A549 (cell line): ENCODE measurements at regions not wholly inside any gene's neighbourhood (a gene's known extent, or its start where the extent isn't known, plus 50 kb on each side); places are given as distances from the start of the nearest gene placed in this dataset.

Experiments used
- ATAC-seq, 2 experiments: fragments of 200-7000 bp in 1 of 2; fragments of >200 bp in 1 of 2; cut with Nextera tagmentation in 1 of 2; cut with Tn5 transposase in 1 of 2; 3 replicates each; pipeline versions ENCODE4 v1.8.0 to v1.9.1; 2018 to 2020; ENCODE audit warnings: mild to moderate bottlenecking in 1 of 2, moderate library complexity in 1 of 2
- CTCF ChIA-PET: fragments of 300-600 bp; sonication (Branson Sonifier 250); formaldehyde crosslinking; extraction: SDS; loops from one replicate; lab custom pipeline; 2021; ENCODE audit warnings: antibody characterized with exemption, inconsistent platforms; lab: Yijun Ruan, JAX
- POLR2A ChIA-PET: fragments of 350-600 bp; formaldehyde crosslinking; extraction: SDS; loops from one replicate; lab custom pipeline; 2021; ENCODE audit warnings: antibody characterized with exemption, inconsistent platforms; lab: Yijun Ruan, JAX
- DNase-seq, 2 experiments: peaks; one replicate each; pipeline versions ENCODE4 v3.0.0 to v3.0.0-alpha.2; 2011 to 2016; ENCODE audit warnings: low read depth in 1 of 2, low spot score in 1 of 2
- FAIRE-seq: peaks from 2 replicates; lab custom pipeline; 2011; peaks lifted over from hg19 to GRCh38; lab: Jason Lieb, UNC
- H3K27ac ChIP-seq, 2 experiments: fragments of >200 bp; sonication (Bioruptor Twin); formaldehyde crosslinking; 3 replicates each; pipeline ENCODE4 v1.5.1; 2016 to 2017
- H3K4me1 ChIP-seq: fragments of >200 bp; sonication (Bioruptor Twin); formaldehyde crosslinking; 3 replicates; pipeline ENCODE4 v1.6.1; 2016
- H3K4me2 ChIP-seq: fragments of >200 bp; sonication (Bioruptor Twin); formaldehyde crosslinking; 3 replicates; pipeline ENCODE4 v1.6.1; 2016
- H3K4me3 ChIP-seq: fragments of >200 bp; sonication (Bioruptor Twin); formaldehyde crosslinking; 3 replicates; pipeline ENCODE4 v1.5.1; 2016
- H3K9me3 ChIP-seq: fragments of >200 bp; sonication (Bioruptor Twin); formaldehyde crosslinking; 3 replicates; pipeline ENCODE4 v1.6.1; 2016
- CEBPB ChIP-seq, 2 experiments: fragments of >200 bp in 1 of 2; sonication (Bioruptor Twin) in 1 of 2; formaldehyde crosslinking in 1 of 2; IDR thresholded peaks; 2 replicates each; pipeline ENCODE4 v1.6.1; 2012 to 2016
- CHD4 ChIP-seq: fragments of 200-600 bp; sonication (generic); IDR thresholded peaks from 2 replicates; pipeline ENCODE4 v1.6.1; 2016; ENCODE audit warnings: antibody characterized with exemption, mild to moderate bottlenecking, borderline replicate concordance
- EHF ChIP-seq: fragments of 250-450 bp; sonication (Bioruptor Pico); IDR thresholded peaks from 2 replicates; pipeline ENCODE4 v1.5.0; 2020; ENCODE audit warnings: mild to moderate bottlenecking
- EP300 ChIP-seq, 2 experiments: fragments of >200 bp; sonication (Bioruptor Twin); formaldehyde crosslinking; IDR thresholded peaks; 2 replicates in 1 of 2; 3 replicates in 1 of 2; pipeline ENCODE4 v1.6.1; 2016 to 2017
- ESRRA ChIP-seq: fragments of 150-350 bp; IDR thresholded peaks from 2 replicates; pipeline ENCODE4 v1.6.1; 2014; ENCODE audit warnings: mild to moderate bottlenecking, low read length, borderline replicate concordance
- HOXA7 ChIP-seq: fragments of 250-450 bp; sonication (Bioruptor Pico); IDR thresholded peaks from 2 replicates; pipeline ENCODE4 v1.5.0; 2020; ENCODE audit warnings: mild to moderate bottlenecking, moderate library complexity
- KDM5A ChIP-seq: fragments of 200-600 bp; sonication (generic); IDR thresholded peaks from 2 replicates; pipeline ENCODE4 v1.6.1; 2016; ENCODE audit warnings: antibody characterized with exemption, mild to moderate bottlenecking
- MAFK ChIP-seq: fragments of 450-650 bp; IDR thresholded peaks from 2 replicates; pipeline ENCODE4 v1.6.1; 2014; ENCODE audit not compliant: partially characterized antibody
- NFE2L2 ChIP-seq: fragments of 150-350 bp; conservative IDR thresholded peaks from 2 replicates; pipeline ENCODE4 v1.6.1; 2014; ENCODE audit warnings: low read length
- POLR2AphosphoS2 ChIP-seq: conservative IDR thresholded peaks from 2 replicates; pipeline ENCODE4 v1.6.1; 2012; ENCODE audit warnings: low read length, improper control_type of control experiment, inconsistent platforms
- SREBF2 ChIP-seq: fragments of 450-650 bp; IDR thresholded peaks from 2 replicates; pipeline ENCODE4 v1.6.1; 2014; ENCODE audit warnings: mild to moderate bottlenecking, moderate library complexity
- TFCP2L1 ChIP-seq: fragments of 250-450 bp; sonication (Bioruptor Pico); IDR thresholded peaks from 2 replicates; pipeline ENCODE4 v1.5.0; 2021; ENCODE audit warnings: mild to moderate bottlenecking
- ZC3H11A ChIP-seq: fragments of 450-650 bp; IDR thresholded peaks from 2 replicates; pipeline ENCODE4 v1.6.1; 2014; ENCODE audit warnings: antibody characterized with exemption, mild to moderate bottlenecking
- ZFP36 ChIP-seq: fragments of 450-650 bp; IDR thresholded peaks from 2 replicates; pipeline ENCODE4 v1.6.1; 2014; ENCODE audit warnings: borderline replicate concordance; ENCODE audit not compliant: partially characterized antibody
- WGBS: methylation state at CpG from one replicate; pipeline ENCODE4 v1.1.6; 2017; ENCODE audit errors: missing lambda C conversion rate; 5-methylcytosine and 5-hydroxymethylcytosine counted together
- TF ChIP-seq, protein P1 (sequence below): IDR thresholded peaks from 2 replicates; pipeline ENCODE4 v1.6.1; 2012
- TF ChIP-seq, protein P2 (sequence below): fragments of 150-350 bp; IDR thresholded peaks from 2 replicates; pipeline ENCODE4 v1.6.1; 2014; ENCODE audit warnings: low read depth, mild to moderate bottlenecking, low read length
- TF ChIP-seq, protein P3 (sequence below): fragments of 200-600 bp; sonication (generic); IDR thresholded peaks from 2 replicates; pipeline ENCODE4 v1.6.1; 2016; ENCODE audit warnings: antibody characterized with exemption, mild to moderate bottlenecking, moderate library complexity
- TF ChIP-seq, protein P4 (sequence below): fragments of 250-450 bp; sonication (Bioruptor Pico); IDR thresholded peaks from 2 replicates; pipeline ENCODE4 v1.5.0; 2020; ENCODE audit warnings: low read depth, mild to moderate bottlenecking, moderate library complexity

DNA sequence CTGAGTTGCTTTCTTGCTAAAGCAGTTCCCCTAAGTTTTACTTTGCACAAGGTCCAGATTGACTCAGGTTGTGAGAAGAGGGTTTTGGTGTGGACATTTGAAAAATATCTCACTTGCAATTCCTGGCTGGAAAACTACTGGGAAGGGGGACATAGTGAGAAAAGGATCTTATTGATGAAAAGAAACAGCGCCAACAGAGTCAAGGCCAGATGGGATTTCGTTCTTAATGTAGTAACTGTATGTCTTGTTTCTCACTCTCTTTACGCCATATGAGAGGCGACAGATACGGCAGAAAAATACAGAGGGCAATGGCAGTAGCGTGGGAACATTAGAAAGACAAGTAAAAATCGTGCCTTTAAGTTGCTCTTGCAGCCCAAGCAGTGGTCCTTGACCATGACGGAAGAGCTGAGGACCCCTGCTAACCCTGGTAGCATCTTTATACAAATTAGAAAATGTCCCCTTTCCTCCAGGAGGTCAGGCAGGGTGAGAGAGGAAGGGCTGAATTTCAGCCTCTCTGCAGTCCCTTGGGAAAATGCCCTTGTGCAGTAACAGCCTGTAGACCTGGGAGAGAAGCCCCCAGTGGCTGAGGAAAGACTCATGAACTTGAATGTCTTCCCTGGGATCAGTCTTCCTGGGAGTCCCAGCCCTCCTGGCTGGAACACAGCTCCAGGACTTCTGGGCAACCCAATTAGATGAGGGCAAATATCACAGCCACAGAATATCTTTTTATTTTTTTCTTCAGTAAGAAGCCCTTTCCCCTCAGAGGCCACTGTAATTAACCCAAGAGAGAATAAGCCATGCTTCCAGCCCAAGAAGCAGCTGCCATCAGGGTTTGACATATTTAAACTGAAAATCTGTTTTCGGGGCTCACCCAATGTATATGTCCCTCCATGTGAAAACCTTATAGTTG lies 113.4 kb downstream of the CD47 start:
- H3K27ac ChIP-seq: no peak overlapping the region
- FAIRE-seq (no peak), DNase-seq (no peak), ATAC-seq (no peak)
- CTCF ChIA-PET: interaction anchor here (1.3 to 1.4 kb wide), 2 partner anchors 50 to 430 kb away, joined by 3 to 5 read pairs; no protein-coding TSS in a partner anchor
- H3K9me3 ChIP-seq: no peaks in the 10 kb centered on the region
- WGBS: 63% methylated on average over 9 of the region's 9 CpGs
- TF ChIP-seq CEBPB (IDR thresholded peaks at IDR 0.05): no peak
- TF ChIP-seq EP300 (IDR thresholded peaks at IDR 0.05): no peak
- TF ChIP-seq ZFP36: no peak
- TF ChIP-seq, protein P1, sequence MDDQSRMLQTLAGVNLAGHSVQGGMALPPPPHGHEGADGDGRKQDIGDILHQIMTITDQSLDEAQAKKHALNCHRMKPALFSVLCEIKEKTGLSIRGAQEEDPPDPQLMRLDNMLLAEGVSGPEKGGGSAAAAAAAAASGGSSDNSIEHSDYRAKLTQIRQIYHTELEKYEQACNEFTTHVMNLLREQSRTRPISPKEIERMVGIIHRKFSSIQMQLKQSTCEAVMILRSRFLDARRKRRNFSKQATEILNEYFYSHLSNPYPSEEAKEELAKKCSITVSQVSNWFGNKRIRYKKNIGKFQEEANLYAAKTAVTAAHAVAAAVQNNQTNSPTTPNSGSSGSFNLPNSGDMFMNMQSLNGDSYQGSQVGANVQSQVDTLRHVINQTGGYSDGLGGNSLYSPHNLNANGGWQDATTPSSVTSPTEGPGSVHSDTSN: no peak
- no peak for TF ChIP-seq POLR2AphosphoS2
- TF ChIP-seq KDM5A: no peak
- no peak for TF ChIP-seq EHF (CRISPR knock-in tag)
- no peak overlapping the region for H3K4me2 ChIP-seq
- peaks cover 7% of the 10 kb centered on the region; the same call in 1 of the 3 replicates for H3K4me1 ChIP-seq
- H3K4me3 ChIP-seq: no peak overlapping the region
- POLR2A ChIA-PET: no interaction called here

DNA sequence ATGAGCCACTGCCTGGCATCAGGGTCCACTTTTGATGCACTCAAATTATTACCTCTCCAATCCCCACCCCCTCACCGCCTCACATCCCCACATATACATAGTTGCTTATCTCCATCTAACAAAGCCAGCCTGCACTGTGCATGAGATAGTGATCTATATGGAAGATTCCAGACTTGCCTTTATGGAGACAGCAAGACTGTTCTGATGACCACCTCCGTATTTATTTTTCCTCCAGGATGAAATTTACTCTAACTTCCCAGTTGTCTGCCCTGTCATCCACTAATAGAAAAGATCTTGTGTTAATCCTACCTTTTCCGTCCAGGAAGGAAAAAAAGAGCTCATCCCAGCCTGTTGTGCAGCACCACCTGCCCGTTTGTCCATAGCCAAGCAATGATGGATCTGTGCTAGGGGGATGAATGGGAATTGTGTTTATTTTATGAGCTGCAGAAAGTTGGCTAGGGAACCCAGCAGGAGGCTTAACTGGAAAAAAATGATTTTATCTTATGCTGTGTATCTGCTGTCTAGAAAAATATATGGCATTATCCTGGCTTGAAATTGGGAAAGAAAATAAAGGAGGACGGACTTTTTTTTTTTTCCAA lies 114.5 kb downstream of the CD47 start:
- peaks cover 7% of the 10 kb centered on the region; the same call in 1 of the 3 replicates for H3K4me1 ChIP-seq
- ChIA-PET CTCF (no interaction called here), POLR2A (no interaction called here)
- WGBS: 59% methylated on average over 5 of the region's 5 CpGs
- no peak for DNase-seq
- no peak overlapping the region for H3K4me3 ChIP-seq
- no peak for FAIRE-seq
- no peak for ATAC-seq
- no peak overlapping the region for H3K27ac ChIP-seq
- no peak overlapping the region for H3K4me2 ChIP-seq
- H3K9me3 ChIP-seq: no peaks in the 10 kb centered on the region
- TF ChIP-seq HOXA7 (no peak), MAFK (no peak), SREBF2 (no peak), ZC3H11A (no peak), NFE2L2 (no peak), TFCP2L1 (CRISPR knock-in tag) (no peak), CHD4 (no peak), ESRRA (no peak), EHF (CRISPR knock-in tag) (no peak)
- TF ChIP-seq, protein P2, sequence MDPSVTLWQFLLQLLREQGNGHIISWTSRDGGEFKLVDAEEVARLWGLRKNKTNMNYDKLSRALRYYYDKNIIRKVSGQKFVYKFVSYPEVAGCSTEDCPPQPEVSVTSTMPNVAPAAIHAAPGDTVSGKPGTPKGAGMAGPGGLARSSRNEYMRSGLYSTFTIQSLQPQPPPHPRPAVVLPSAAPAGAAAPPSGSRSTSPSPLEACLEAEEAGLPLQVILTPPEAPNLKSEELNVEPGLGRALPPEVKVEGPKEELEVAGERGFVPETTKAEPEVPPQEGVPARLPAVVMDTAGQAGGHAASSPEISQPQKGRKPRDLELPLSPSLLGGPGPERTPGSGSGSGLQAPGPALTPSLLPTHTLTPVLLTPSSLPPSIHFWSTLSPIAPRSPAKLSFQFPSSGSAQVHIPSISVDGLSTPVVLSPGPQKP: no peak
- TF ChIP-seq, protein P3, sequence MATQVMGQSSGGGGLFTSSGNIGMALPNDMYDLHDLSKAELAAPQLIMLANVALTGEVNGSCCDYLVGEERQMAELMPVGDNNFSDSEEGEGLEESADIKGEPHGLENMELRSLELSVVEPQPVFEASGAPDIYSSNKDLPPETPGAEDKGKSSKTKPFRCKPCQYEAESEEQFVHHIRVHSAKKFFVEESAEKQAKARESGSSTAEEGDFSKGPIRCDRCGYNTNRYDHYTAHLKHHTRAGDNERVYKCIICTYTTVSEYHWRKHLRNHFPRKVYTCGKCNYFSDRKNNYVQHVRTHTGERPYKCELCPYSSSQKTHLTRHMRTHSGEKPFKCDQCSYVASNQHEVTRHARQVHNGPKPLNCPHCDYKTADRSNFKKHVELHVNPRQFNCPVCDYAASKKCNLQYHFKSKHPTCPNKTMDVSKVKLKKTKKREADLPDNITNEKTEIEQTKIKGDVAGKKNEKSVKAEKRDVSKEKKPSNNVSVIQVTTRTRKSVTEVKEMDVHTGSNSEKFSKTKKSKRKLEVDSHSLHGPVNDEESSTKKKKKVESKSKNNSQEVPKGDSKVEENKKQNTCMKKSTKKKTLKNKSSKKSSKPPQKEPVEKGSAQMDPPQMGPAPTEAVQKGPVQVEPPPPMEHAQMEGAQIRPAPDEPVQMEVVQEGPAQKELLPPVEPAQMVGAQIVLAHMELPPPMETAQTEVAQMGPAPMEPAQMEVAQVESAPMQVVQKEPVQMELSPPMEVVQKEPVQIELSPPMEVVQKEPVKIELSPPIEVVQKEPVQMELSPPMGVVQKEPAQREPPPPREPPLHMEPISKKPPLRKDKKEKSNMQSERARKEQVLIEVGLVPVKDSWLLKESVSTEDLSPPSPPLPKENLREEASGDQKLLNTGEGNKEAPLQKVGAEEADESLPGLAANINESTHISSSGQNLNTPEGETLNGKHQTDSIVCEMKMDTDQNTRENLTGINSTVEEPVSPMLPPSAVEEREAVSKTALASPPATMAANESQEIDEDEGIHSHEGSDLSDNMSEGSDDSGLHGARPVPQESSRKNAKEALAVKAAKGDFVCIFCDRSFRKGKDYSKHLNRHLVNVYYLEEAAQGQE: no peak
- TF ChIP-seq, protein P4, sequence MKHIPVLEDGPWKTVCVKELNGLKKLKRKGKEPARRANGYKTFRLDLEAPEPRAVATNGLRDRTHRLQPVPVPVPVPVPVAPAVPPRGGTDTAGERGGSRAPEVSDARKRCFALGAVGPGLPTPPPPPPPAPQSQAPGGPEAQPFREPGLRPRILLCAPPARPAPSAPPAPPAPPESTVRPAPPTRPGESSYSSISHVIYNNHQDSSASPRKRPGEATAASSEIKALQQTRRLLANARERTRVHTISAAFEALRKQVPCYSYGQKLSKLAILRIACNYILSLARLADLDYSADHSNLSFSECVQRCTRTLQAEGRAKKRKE (CRISPR knock-in tag): no peak
